Lung (tissue), 11 donors: ENCODE measurements at regions not wholly inside any gene's neighbourhood (a gene's known extent, or its start where the extent isn't known, plus 50 kb on each side); places are given as distances from the start of the nearest gene placed in this dataset.

Source experiments
- ATAC-seq: fragments of 200-7000 bp; cut with Tn5 transposase; one replicate; pipeline ENCODE4 v1.9.1; 2020; ENCODE audit warnings: moderate number of reproducible peaks; ENCODE audit not compliant: insufficient read depth, low FRiP score
- DNase-seq, 3 donors: peaks; one replicate each; pipeline ENCODE4 v3.0.0-alpha.2; 2013 to 2017
- H3K27ac ChIP-seq, 2 donors: one replicate each; pipeline ENCODE4 v1.5.1; 2013; ENCODE audit warnings: mild to moderate bottlenecking in 2 of 2, moderate library complexity in 2 of 2, control low read depth in 1 of 2, inconsistent platforms in 1 of 2, low read depth in 1 of 2, low read length in 1 of 2
- H3K27me3 ChIP-seq, 3 donors: one replicate each; pipeline ENCODE4 v1.5.1; 2013; ENCODE audit warnings: low read length in 2 of 3; ENCODE audit not compliant: control insufficient read depth in 3 of 3, insufficient read depth in 3 of 3
- H3K36me3 ChIP-seq, 4 donors: one replicate each; pipeline ENCODE4 v1.5.1; 2013; ENCODE audit warnings: low read length in 4 of 4, mild to moderate bottlenecking in 1 of 4, moderate library complexity in 1 of 4; ENCODE audit not compliant: control insufficient read depth in 4 of 4, insufficient read depth in 4 of 4
- H3K4me1 ChIP-seq, 5 donors: one replicate each; pipeline ENCODE4 v1.5.1; 2013; ENCODE audit warnings: low read length in 5 of 5, mild to moderate bottlenecking in 2 of 5, moderate library complexity in 1 of 5; ENCODE audit not compliant: control insufficient read depth in 5 of 5, insufficient read depth in 5 of 5
- H3K4me3 ChIP-seq: one replicate; pipeline ENCODE4 v1.5.1; 2013; ENCODE audit warnings: mild to moderate bottlenecking, control low read depth, moderate library complexity
- H3K9ac ChIP-seq, 2 donors: one replicate each; pipeline ENCODE4 v1.5.1; 2013; ENCODE audit warnings: low read length in 2 of 2, control low read depth in 1 of 2; ENCODE audit not compliant: insufficient read depth in 1 of 2
- H3K9me3 ChIP-seq, 4 donors: one replicate each; pipeline ENCODE4 v1.5.1; 2013; ENCODE audit warnings: low read length in 3 of 4, mild to moderate bottlenecking in 1 of 4, moderate library complexity in 1 of 4; ENCODE audit not compliant: control insufficient read depth in 4 of 4, insufficient read depth in 3 of 4
- WGBS, 2 donors: extraction: QIAGEN DNeasy Blood & Tissue Kit; methylation state at CpG; one replicate each; pipeline ENCODE4 v1.1.7; 2013; 5-methylcytosine and 5-hydroxymethylcytosine counted together
- TF ChIP-seq, protein P1 (sequence below): IDR thresholded peaks from 2 replicates; pipeline ENCODE4 v1.5.1; 2012; ENCODE audit warnings: mild to moderate bottlenecking; ENCODE audit errors: control extremely low read depth, extremely low read depth
- donor health status: control.
- donor health status: control.
- donor health status: Bipolar disorder and iron deficiency.
- donor health status: healthy.
- donor health status: DM: yes; HTN: yes; CAD: no.

DNA sequence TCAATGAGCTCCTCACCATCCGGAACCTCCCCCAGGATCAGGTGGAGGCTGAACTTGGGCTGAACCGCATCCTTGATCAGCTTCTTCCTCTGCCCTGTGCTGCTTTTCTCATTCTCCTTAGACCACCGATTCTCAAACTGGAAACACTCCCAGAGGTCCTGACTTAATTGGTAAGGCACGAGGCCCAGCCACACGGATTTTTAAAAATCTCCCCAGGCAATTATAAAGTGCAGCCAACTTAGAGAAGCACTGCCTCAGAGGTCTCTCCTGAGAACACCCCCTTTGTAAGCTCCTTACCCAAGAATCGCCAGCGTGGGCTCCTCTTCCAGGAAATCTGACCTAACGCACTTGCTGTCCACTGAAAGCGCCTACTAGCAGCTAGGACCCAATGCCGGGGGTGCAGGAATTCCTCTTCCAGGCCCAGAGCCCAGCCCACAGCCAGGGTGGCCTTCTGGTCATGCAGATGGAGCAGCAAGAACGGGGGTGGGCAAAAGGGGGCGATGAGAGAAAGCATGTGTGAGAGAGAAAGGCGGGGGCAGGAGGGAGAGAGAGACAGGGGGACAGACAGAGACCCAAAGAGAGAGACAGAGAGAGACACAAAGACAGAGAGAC is 66.9 kb upstream of the CACNA1A start:
- TF ChIP-seq, protein P1, sequence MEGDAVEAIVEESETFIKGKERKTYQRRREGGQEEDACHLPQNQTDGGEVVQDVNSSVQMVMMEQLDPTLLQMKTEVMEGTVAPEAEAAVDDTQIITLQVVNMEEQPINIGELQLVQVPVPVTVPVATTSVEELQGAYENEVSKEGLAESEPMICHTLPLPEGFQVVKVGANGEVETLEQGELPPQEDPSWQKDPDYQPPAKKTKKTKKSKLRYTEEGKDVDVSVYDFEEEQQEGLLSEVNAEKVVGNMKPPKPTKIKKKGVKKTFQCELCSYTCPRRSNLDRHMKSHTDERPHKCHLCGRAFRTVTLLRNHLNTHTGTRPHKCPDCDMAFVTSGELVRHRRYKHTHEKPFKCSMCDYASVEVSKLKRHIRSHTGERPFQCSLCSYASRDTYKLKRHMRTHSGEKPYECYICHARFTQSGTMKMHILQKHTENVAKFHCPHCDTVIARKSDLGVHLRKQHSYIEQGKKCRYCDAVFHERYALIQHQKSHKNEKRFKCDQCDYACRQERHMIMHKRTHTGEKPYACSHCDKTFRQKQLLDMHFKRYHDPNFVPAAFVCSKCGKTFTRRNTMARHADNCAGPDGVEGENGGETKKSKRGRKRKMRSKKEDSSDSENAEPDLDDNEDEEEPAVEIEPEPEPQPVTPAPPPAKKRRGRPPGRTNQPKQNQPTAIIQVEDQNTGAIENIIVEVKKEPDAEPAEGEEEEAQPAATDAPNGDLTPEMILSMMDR, result no peak
- 45 to 52% methylated on average over 13 of the region's 13 CpGs for WGBS, 2 donors
- H3K4me3 ChIP-seq, result no peak overlapping the region

DNA sequence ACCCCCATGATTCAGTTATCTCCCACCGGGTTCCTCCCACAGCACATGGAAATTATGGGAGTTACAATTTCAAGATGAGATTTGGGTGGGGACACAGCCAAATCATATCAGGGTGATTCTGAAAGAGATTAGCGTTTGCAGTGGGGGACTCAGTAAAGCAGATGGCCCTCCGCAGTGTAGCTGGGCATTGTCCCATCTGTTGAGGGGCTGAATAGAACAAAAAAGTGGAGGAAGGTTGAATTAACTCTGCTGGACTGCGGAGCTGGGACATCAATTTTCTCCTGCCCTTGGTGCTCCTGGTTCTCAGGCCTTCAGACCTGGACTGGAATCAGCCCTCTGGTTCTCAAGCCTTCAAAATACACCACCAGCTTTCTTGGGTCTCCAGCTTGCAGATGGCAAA is 55.2 kb upstream of the CACNA1A start:
- H3K27me3 ChIP-seq, result no peaks in the 10 kb centered on the region
- H3K4me3 ChIP-seq, result no peak overlapping the region
- no peaks in the 10 kb centered on the region for H3K4me1 ChIP-seq
- H3K36me3 ChIP-seq, result no peaks in the 10 kb centered on the region
- TF ChIP-seq, protein P1, result no peak
- H3K9ac ChIP-seq, result no peak overlapping the region
- no peak for DNase-seq
- no peak overlapping the region for H3K27ac ChIP-seq
- H3K9me3 ChIP-seq, result peaks cover 0 to 8% (median 0%) of the 10 kb centered on the region in 4 donors
- 91 to 92% methylated on average over 4 of the region's 4 CpGs for WGBS, 2 donors
- no peak for ATAC-seq

More for the DNA sequence above, 66.9 kb upstream of the CACNA1A start:
- Histone ChIP-seq H3K9me3 (peaks cover 0 to 11% (median 0%) of the 10 kb centered on the region in 4 donors), H3K27ac (no peak overlapping the region), H3K36me3 (no peaks in the 10 kb centered on the region), H3K4me1 (no peaks in the 10 kb centered on the region), H3K9ac (no peak overlapping the region), H3K27me3 (no peaks in the 10 kb centered on the region)
- no peak for DNase-seq
- ATAC-seq, result no peak

DNA sequence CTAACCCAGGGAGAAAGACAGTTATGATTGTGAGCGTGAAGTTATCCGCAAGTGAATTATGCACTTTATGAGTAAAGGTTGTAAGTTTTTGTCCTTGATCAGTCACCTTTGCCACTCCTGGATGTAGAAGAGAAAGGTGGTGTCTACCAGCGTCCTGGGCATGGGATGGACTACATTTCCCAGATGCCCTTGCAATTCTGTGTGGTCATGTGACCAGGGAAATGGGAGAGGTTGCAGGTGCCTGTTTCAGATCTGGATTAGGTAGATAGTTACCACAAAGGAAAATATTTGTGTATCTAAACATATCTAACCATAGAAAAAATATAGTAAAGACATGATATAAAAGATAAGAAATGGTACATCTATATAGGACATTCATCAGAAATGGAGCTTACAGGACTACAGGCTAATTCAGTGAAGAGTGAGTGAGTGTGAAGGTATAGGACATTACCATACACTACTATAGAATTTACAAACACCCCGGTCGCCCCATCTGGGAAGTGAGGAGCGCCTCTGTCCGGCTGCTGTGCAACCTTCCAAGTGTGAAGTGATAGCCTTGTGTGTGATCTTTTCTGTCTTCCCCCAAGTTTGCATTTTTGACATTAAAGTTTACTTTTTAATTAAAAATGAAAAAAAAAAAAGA is 51.6 kb upstream of the CACNA1A start:
- Histone ChIP-seq H3K27ac (no peak overlapping the region), H3K9ac (no peak overlapping the region), H3K36me3 (no peaks in the 10 kb centered on the region), H3K4me3 (no peak overlapping the region), H3K9me3 (peaks cover 0 to 8% (median 1%) of the 10 kb centered on the region in 4 donors), H3K4me1 (no peaks in the 10 kb centered on the region), H3K27me3 (peaks cover 0 to 8% (median 0%) of the 10 kb centered on the region in 3 donors)
- TF ChIP-seq, protein P1, result no peak
- ATAC-seq, result no peak
- 42% methylated on average over 7 of the region's 7 CpGs for WGBS, 2 donors
- no peak for DNase-seq
